Astrocyte (in vitro differentiated cells and primary cell): ENCODE measurements at regions not wholly inside any gene's neighbourhood (a gene's known extent, or its start where the extent isn't known, plus 50 kb on each side); places are given as distances from the start of the nearest gene placed in this dataset.
A peak's percentile ranks its signal among the peaks of the same experiment; 100 is the strongest.

Experiments used
- DNase-seq: peaks from one replicate; pipeline ENCODE4 v3.0.0-alpha.2; 2010; ENCODE audit warnings: low read depth
- FAIRE-seq: peaks from 2 replicates; lab custom pipeline; 2011; peaks lifted over from hg19 to GRCh38; lab: Jason Lieb, UNC
- H2AFZ ChIP-seq: 2 replicates; pipeline ENCODE4 v1.6.0; 2012; ENCODE audit warnings: low read depth, low read length, inconsistent platforms
- H3K27ac ChIP-seq: 2 replicates; pipeline ENCODE4 v1.5.1; 2011; ENCODE audit warnings: low read depth, low read length, inconsistent platforms
- H3K27me3 ChIP-seq: 2 replicates; pipeline ENCODE4 v1.6.0; 2011; ENCODE audit warnings: low read length, inconsistent platforms; ENCODE audit not compliant: insufficient read depth
- H3K36me3 ChIP-seq: 2 replicates; pipeline ENCODE4 v1.5.1; 2011; ENCODE audit warnings: low read length, inconsistent platforms; ENCODE audit not compliant: insufficient read depth
- H3K4me1 ChIP-seq: 2 replicates; pipeline ENCODE4 v1.5.1; 2011; ENCODE audit warnings: low read length, inconsistent platforms; ENCODE audit not compliant: insufficient read depth
- H3K4me2 ChIP-seq: 2 replicates; pipeline ENCODE4 v1.6.0; 2012; ENCODE audit warnings: low read length, inconsistent platforms
- H3K4me3 ChIP-seq: 2 replicates; pipeline ENCODE4 v1.5.1; 2011; ENCODE audit warnings: low read depth, mild to moderate bottlenecking, low read length, inconsistent platforms; ENCODE audit not compliant: insufficient read depth
- H3K79me2 ChIP-seq: 2 replicates; pipeline ENCODE4 v1.6.0; 2012; ENCODE audit warnings: mild to moderate bottlenecking, low read length, inconsistent platforms; ENCODE audit not compliant: insufficient read depth
- H3K9ac ChIP-seq: 2 replicates; pipeline ENCODE4 v1.6.0; 2012; ENCODE audit warnings: mild to moderate bottlenecking, low read length, inconsistent platforms
- H3K9me3 ChIP-seq: 2 replicates; pipeline ENCODE4 v1.5.1; 2012; ENCODE audit warnings: low read depth, mild to moderate bottlenecking, low read length, inconsistent platforms; ENCODE audit not compliant: insufficient read depth
- H4K20me1 ChIP-seq: 2 replicates; pipeline ENCODE4 v1.6.0; 2012; ENCODE audit warnings: low read length, inconsistent platforms; ENCODE audit not compliant: insufficient read depth
- H3K27ac Mint-ChIP-seq: one replicate; pipeline ENCODE4 v1.8.0; 2021; ENCODE audit warnings: mild to moderate bottlenecking, mixed read lengths; ENCODE audit not compliant: unreplicated experiment
- H3K27me3 Mint-ChIP-seq: one replicate; pipeline ENCODE4 v1.8.0; 2021; ENCODE audit warnings: low read depth, mixed read lengths; ENCODE audit not compliant: unreplicated experiment
- H3K36me3 Mint-ChIP-seq: one replicate; pipeline ENCODE4 v1.8.0; 2021; ENCODE audit warnings: low read depth, mixed read lengths; ENCODE audit not compliant: unreplicated experiment
- H3K4me1 Mint-ChIP-seq: one replicate; pipeline ENCODE4 v1.8.0; 2021; ENCODE audit warnings: low read depth, mixed read lengths; ENCODE audit not compliant: unreplicated experiment
- H3K4me3 Mint-ChIP-seq: one replicate; pipeline ENCODE4 v1.8.0; 2021; ENCODE audit warnings: mild to moderate bottlenecking, moderate library complexity, mixed read lengths; ENCODE audit not compliant: unreplicated experiment
- H3K9me3 Mint-ChIP-seq: one replicate; pipeline ENCODE4 v1.8.0; 2021; ENCODE audit warnings: mild to moderate bottlenecking, mixed read lengths; ENCODE audit not compliant: unreplicated experiment
- CTCF ChIP-seq: IDR thresholded peaks from 2 replicates; pipeline ENCODE4 v1.5.1; 2011; ENCODE audit warnings: low read depth, mild to moderate bottlenecking, inconsistent platforms, low read length, moderate library complexity; ENCODE audit not compliant: insufficient read depth
- EZH2 ChIP-seq: IDR thresholded peaks from 2 replicates; pipeline ENCODE4 v1.6.1; 2012; ENCODE audit warnings: mild to moderate bottlenecking, low read length, inconsistent platforms; ENCODE audit not compliant: insufficient read depth

- H3K79me2 ChIP-seq = no peaks in the 10 kb centered on the region
- H3K9me3 ChIP-seq = no peaks in the 10 kb centered on the region
- H3K4me3 ChIP-seq = no peak overlapping the region
- H3K9me3 Mint-ChIP-seq = peaks cover 5% of the 10 kb centered on the region
- H3K4me1 ChIP-seq = peaks cover 22% of the 10 kb centered on the region
- no peaks in the 10 kb centered on the region for H3K27me3 ChIP-seq
- H3K4me2 ChIP-seq = no peak overlapping the region
- TF ChIP-seq CTCF = no peak
- TF ChIP-seq EZH2 = no peak
- H3K27ac Mint-ChIP-seq = no peak overlapping the region
- H2AFZ ChIP-seq = no peak overlapping the region
- no peak overlapping the region for H3K4me3 Mint-ChIP-seq
- H3K36me3 ChIP-seq = no peaks in the 10 kb centered on the region
- H3K4me1 Mint-ChIP-seq = peaks cover 18% of the 10 kb centered on the region
- H3K27ac ChIP-seq = no peak overlapping the region
- peaks cover 3% of the 10 kb centered on the region for H3K36me3 Mint-ChIP-seq
- no peaks in the 10 kb centered on the region for H4K20me1 ChIP-seq
- DNase-seq (no peak), FAIRE-seq (no peak)
- no peaks in the 10 kb centered on the region for H3K27me3 Mint-ChIP-seq
- no peak overlapping the region for H3K9ac ChIP-seq
Observed at GRCh38 chr2:172244419-172245130, 141.9 kb upstream of the DLX2 start.

DNA sequence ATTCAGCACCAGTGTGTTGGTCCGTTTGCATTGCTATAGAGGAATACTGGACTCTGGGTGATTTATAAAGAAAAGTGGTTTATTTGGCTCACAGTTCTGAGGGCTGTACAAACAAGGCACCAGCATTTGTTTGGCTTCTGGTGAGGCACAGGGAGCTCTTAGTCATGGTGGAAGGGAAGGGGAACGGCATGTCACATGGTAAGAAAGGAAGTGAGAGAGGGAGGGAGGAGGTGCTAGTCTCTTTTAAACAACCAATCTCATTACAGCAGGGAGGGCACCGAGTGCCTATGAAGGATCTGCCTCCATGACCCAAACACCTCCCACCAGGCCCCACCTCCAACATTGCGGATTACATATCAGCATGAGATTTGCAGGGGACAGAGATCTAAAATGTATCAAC is 143.9 kb upstream of the DLX2 start:
- no peaks in the 10 kb centered on the region for H3K36me3 ChIP-seq
- no peak overlapping the region for H3K27ac ChIP-seq
- H3K4me2 ChIP-seq = no peak overlapping the region
- no peak overlapping the region for H3K4me3 ChIP-seq
- DNase-seq (peak; percentile 31), FAIRE-seq (no peak)
- no peaks in the 10 kb centered on the region for H3K27me3 ChIP-seq
- H2AFZ ChIP-seq = no peak overlapping the region
- Mint-ChIP-seq H3K27me3 (no peaks in the 10 kb centered on the region), H3K36me3 (peaks cover 3% of the 10 kb centered on the region), H3K4me3 (no peak overlapping the region), H3K4me1 (peaks cover 38% of the 10 kb centered on the region), H3K9me3 (peaks cover 5% of the 10 kb centered on the region), H3K27ac (peak overlapping the region; percentile 20)
- no peak for TF ChIP-seq EZH2
- peaks cover 42% of the 10 kb centered on the region for H3K4me1 ChIP-seq
- no peaks in the 10 kb centered on the region for H3K79me2 ChIP-seq
- H3K9me3 ChIP-seq = no peaks in the 10 kb centered on the region
- no peaks in the 10 kb centered on the region for H4K20me1 ChIP-seq
- no peak overlapping the region for H3K9ac ChIP-seq

- FAIRE-seq = no peak
- H3K36me3 Mint-ChIP-seq = peaks cover 3% of the 10 kb centered on the region
Observed at GRCh38 chr2:172247203-172247602, 144.5 kb upstream of the DLX2 start.

More at GRCh38 chr2:172247203-172247602, 144.5 kb upstream of the DLX2 start:
- Histone ChIP-seq H3K79me2 (no peaks in the 10 kb centered on the region), H3K27ac (no peak overlapping the region), H3K4me2 (no peak overlapping the region), H3K4me3 (no peak overlapping the region), H3K36me3 (no peaks in the 10 kb centered on the region), H3K9ac (no peak overlapping the region), H3K4me1 (peaks cover 47% of the 10 kb centered on the region), H4K20me1 (no peaks in the 10 kb centered on the region), H2AFZ (no peak overlapping the region), H3K27me3 (no peaks in the 10 kb centered on the region), H3K9me3 (no peaks in the 10 kb centered on the region)
- Mint-ChIP-seq H3K4me3 (no peak overlapping the region), H3K27me3 (no peaks in the 10 kb centered on the region), H3K27ac (peak overlapping the region; percentile 20), H3K9me3 (peaks cover 5% of the 10 kb centered on the region), H3K4me1 (peaks cover 42% of the 10 kb centered on the region)
- TF ChIP-seq EZH2 (no peak), CTCF (no peak)
- DNase-seq = no peak
